ENCODE measurements at regions not wholly inside any gene's neighbourhood (a gene's known extent, or its start where the extent isn't known, plus 50 kb on each side); places are given as distances from the start of the nearest gene placed in this dataset.

DNA sequence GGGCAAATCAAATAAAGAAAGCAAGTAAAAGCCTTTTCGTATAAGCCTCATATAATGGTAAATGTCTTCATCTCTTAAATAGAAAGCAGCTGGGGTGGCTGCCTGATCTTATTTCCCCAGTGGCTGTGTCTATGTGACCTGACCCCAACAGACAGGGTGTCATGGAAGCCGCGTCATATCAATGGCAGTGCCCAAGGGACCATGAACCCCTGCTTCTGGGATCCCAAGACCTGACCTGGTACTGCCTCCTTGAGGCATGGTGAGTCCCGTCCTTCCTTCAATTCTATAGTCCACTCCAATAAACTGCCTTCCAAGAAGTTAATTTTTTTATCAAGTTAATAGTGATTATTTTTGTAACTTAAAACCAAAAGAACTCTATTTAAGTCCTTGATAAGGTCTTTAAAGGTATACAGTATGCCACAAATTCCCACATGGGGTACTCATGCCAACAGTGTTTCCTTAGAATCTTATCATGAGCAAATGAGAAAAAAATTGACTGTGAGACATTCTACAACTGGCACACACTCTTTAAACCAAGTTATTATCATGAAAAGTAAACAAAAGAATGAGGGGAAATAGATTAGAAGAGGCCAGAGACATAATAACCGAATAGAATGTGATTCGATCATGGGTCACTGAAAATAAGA lies 104.6 kb downstream of the ADSS2 start:
- no peak for DNase-seq

DNA sequence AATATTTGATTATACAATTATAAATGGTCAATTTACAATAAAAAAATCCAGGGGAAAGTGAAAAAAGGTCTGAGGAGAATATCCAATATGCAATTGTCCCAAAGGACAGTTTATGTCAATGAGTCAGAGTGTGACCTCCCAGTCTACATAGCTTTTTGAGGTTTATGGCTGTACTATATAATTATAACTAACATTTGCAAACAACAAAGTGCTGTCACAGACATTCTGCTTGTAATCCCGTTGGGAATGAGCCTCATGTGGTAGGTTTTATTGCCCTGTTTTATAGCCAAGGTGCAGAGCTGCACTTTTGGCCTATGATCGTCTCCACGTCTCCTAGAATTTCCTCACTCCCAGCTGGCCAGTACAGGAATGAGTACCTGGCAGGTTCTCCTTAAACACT lies 103.8 kb downstream of the ADSS2 start:
- no peak for DNase-seq

DNA sequence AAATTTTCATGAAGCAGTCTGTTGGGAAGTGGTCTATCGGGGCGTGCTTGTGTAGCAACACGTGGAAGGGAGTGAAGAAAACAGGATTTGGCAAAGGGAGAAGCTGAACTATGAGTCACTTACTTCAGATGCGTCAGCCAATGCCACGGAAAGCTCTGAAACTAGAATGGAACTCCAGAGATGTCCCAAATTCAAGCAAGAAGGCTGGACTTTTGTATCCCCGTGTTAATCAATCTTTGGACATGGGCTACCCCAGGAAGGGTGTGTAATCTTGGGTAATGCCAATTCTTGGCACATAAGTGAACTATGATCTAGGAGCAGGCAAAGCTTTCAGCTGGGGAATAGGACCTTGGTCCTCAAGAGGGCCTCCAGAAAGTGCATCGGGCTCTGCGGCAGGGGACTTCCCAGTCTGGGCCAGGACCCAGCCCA lies 102.6 kb downstream of the ADSS2 start:
- DNase-seq = no peak

DNA sequence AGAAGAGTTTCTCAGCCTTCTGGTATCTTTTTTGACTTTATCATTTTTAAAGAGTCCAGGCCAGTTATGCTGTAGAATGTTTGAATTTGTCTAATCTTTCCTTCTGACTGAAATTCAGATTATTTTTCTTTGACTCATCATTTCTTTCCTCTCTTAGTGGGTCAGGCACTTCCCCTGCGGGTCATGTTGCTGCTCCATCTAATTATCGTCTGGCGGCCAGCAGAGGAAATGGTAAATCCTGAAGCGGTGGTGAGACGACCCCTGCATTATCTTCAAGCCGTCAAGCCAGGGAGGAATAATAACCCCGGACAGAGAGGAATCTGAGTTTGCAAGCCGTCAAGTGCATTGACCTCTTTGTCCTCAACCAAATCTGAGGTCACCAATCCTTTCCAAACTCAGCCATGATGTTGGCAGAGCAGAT lies 102.1 kb downstream of the ADSS2 start:
- DNase-seq = no peak

DNA sequence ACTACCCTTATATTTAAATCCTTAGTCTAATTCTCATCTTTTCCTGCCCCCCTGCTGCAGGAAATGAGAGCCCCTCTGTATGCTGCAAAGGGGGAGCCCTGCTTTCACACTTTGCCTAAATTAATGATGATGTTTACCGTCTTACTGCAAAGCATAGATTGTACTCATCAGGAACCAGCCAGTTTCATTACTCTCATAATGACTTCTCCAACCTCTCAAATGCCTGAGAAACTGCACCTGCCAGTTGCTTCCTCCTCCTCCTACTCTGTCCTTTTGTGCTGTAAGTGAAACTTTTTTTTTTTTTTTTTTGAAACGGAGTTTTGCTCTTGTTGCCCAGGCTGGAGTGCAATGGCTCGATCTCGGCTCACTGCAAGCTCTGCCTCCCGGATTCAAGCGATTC lies 101.7 kb downstream of the ADSS2 start:
- no peak for DNase-seq

DNA sequence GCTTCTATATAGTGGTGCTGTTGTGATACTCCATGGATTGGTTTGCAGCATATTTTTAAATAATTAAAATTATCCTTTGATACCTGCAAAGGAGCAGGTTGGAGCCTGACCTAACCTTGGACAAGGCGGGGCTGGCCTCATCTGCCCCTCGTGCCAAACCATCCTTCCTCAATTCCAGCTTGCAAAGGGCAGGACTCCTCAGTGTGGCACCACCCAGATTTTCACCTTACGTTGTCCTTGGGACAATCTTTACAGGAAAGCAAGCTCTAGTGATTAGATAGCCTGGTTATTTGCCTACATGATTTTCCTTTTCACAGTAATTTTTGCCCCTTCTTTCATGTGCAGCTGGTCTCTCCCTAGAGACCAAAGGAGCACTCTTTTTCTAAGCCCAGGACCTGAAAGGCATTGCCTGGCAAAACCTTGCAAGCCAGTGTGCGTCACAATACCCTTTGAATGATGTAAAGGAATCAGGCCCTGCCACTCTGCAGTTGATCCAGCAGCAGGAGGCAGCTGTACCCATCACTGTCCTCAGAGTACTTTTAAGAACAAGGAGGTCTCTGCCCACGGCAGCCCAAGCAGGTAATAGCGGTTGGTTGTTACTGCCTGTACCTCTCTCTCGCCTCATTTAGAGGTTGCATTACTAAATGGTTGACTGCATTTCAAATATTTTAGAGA lies 99.4 kb downstream of the ADSS2 start:
- DNase-seq = no peak

DNA sequence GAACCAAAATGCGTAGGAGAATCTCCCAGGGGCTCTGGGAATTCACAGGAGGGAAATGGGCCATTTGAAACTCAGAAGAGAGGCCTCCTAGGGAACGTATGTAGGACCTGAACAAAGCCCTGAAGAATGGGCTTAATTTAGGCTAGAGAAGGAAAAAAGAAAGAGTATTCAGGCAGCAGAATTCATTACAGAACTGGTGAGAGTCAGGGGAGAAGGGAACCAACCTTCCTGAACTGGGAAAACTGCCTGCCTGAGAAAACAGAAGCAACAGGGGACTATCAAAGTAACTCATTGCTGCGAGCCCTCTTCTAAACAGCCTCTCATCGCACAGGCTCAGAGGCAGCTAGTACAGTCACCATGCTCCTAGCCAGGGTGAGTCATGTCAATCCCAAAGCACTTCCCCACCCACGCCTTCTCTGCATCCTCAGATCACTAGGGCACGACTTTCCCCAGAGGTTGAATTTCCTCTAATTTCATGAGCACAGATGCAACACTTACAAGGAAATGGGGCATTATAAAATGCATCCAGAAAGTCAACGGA lies 98.1 kb downstream of the ADSS2 start:
- peak in 2 of 3 donors; percentile 28 to 82 for DNase-seq

DNA sequence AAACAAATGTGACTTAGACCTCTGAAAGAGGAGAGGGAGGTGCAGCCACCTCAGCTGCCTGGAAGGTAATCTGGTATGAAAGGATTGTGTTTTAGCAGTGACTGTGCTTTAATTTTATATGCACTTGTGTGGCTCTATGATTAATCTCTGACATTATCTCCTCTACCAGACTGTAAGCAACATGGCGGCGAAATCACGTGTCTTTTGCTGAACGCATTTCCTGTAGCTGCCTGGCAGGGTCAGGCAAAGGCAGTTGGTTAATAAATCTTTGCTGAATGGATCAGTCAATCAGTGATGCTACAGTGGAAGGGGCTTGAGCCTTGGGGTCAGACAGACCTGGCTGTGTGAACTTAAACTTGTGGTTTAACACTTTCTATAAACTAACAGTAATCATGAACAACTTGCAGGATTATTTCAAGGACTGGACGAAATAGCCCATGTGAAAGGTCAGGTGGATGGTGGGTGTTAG lies 96.9 kb downstream of the ADSS2 start:
- DNase-seq = no peak

DNA sequence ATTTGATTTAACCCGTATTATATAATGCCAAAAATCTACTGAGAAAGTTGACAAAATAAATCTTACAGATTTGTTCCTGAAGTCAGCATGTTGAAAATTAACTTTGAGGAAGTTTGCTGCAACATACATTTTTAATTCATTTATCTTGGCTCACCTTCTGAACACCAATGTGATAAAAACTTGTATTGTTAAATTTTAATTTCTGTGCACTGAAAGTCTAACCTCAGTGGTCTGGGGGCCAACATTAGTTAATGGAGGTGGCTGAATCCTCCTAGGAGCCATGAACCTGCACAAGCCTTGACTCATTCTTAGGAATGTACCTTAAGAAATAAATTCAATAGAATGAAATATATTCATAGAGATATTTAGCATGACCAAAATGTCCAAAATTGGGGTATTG lies 95.3 kb downstream of the ADSS2 start:
- no peak for DNase-seq
